HG03378 (cell line): ENCODE measurements at regions not wholly inside any gene's neighbourhood (a gene's known extent, or its start where the extent isn't known, plus 50 kb on each side); places are given as distances from the start of the nearest gene placed in this dataset.
A peak's percentile ranks its signal among the peaks of the same experiment; 100 is the strongest.

Source experiments
- ATAC-seq: cut with Tn5 transposase; IDR thresholded peaks from one replicate; pipeline ENCODE4 v1.9.1; 2021; ENCODE audit warnings: mild to moderate bottlenecking, moderate library complexity; ENCODE audit not compliant: unreplicated experiment

DNA sequence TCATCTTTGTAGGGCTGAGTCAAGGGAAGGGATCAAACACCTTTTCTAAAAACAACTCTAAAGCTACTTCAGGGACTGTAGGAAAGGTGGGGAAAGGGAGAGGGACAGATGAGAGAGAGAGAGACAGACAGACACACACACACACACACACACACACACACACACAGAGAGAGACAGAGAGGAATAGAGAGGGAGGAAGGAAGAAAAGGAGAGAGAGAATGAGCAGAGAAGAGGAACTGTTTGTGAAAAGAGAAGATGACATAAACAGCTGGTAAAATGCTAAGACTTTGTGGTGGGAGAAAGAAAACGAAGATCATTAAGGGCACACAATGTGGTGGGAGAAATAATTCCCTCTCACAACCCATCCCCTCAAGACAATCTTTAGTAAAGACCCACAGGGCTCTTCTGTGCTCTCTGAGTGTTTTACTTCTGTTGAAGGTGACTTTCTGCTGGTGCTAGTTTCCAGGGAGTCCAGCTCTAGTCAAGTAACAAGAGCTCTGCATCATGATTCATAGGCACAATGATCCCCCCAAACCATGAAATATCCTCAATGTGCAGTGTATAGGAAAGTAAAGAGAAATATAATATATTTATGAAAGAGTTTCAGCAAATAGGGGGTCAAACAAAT, 77.2 kb upstream of the STK17B start:
- no peak for ATAC-seq

DNA sequence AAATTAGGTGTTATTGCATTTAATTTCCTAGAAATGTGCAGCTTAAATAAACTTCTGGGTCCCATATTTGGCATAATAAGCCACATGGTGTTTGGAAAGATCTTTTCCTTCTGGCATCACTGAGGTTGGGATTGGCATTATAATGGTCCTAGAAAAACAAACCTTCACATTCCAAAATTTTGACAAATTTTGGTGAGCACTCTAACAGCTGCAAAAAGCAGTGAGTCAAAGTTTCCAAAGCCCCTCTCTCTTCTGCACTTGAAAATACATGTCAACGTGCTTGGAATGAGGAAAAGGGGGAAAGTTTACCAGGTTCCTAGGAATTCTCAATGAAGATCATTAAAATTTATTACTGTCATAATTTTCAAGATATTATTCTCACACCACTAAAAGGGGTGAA, 77.8 kb upstream of the STK17B start:
- ATAC-seq, result no peak

DNA sequence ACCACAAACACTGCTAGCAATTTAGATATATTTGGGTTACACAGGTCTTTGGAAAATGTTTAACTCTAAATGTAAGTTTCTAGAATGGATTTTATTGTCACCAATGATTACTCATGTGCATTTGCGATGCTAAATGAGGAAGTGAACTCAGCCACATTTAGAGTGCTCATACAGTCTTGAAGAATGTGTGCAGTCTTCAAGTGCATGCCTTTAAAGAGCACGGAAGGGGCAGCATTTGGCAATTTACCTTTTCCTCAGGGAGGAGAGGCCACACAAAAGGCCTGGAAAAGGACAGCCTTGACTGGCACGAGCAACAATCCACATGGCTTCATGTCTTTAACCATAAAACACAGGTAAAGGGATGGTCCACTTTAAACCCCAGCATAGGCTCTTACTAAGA, 78.5 kb upstream of the STK17B start:
- peak; percentile 85 for ATAC-seq

DNA sequence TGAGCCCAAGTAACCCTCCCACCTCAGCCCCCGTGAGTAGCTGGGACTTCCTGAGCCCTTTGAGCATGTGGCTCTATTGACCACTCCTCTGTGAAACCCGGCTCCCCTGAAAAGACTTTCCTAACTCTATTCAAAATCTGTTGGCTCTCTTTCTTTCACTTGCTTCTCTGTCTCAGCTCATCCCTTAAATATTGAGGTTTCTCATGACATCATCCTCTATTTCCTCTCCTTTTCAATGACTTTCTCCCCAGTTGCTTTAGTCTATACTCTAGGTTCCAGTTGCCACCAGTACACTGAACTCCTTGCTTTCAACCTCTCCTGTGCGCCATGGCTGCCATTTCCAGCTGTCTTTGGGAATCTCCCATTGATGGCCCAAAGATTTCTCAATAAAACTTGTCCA, 79.8 kb upstream of the STK17B start:
- no peak for ATAC-seq

DNA sequence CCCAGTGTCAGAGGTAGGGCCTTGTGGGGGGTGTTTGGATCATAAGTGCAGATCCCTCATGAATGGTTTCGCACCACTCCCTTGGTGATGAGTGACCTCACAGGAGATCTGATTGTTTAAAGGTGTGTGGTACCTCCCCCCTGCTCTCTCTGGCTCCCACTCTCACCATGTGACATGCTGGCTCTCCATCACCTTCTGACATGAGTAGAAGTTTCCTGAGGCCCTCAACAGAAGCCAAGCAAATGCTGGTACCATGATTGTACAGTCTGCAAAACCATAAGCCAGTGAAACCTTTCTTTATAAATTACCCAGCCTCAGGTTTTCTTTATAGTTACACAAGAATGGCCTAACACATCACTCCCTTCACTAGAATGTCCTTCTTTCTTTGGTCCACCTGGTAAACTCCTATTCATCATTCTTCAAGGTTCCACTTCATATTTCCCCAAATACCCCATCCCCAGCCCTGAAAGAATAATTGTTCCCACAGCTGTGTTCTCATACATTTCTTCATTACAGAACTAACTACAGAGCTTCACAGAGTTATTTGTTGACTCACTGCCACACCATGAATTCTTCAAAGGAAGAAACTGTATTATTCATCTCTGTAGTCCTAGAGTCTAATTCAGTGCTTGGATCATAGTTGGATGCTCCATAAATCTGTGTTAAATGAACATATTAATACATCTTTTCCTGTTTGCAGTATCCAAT, 81.2 kb upstream of the STK17B start:
- no peak for ATAC-seq

DNA sequence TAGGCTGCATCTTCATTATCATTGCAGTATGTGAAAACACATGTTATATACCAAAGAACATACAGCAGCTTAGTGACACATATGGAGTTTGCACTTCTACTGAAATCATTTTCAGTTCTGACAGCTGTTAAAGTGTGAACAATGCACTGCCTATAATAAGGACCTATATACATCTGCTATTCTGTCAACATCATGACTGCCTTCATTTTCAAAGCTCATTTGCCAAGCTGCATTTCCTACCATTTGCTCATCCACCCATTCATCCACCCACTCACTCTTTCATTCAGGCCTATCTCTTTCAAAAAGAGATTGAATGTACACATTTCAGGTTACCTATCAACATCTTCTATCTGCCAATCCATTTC, 81.7 kb upstream of the STK17B start:
- no peak for ATAC-seq

DNA sequence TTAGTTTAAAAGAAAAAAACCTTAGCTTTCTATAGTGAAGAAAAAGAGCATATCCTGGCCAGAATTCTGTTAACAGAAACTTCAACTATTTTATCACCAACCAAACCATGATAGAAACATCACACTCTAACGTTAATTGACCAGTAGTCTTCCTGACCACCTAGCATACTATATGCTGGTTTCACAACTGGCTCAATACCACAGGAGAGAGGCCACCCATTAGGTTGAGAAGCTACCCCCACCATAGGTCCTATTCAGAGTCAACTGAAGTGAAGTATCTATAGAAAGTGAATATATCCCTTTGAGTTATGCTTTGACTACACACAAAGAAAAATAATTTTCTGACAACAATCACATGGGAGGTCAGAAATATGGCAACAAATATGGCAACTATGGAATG, 85.2 kb upstream of the STK17B start:
- no peak for ATAC-seq

DNA sequence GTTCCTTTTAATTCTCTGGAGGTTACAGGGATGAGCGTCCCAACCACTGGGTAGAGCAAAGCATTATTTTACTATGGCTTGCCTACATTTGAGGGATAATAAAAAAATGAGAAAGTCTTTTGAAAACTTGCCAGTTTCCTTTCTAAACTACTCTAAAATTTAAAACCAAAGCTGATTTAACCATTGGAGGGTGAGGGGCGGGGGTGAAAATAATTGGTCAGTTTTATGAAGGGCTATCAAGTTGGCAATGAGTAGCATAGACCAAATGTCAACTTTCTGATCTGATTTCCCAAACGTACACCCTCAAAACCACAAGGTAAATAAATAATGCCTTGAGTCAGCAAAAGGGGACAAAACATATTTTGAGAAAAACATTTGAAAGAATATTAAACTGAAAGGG, 85.7 kb upstream of the STK17B start:
- ATAC-seq, result no peak

DNA sequence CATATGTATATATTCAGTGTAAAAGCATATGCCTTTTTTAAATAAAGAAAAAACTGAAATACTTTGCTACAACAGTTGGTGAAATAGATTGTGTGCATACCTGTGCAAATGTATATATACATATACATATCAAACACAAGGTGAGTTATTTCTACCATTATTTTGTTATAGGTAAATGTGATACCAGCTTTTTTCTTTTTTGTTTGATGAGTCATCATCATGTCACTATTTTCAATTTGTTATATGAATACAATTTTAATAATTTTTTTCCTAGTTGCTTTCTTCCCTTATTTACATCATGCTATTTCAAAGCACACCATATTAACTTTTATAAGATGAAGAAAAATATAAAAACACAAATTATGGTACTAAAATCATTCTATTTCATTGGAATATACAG, 87.0 kb upstream of the STK17B start:
- ATAC-seq, result no peak

DNA sequence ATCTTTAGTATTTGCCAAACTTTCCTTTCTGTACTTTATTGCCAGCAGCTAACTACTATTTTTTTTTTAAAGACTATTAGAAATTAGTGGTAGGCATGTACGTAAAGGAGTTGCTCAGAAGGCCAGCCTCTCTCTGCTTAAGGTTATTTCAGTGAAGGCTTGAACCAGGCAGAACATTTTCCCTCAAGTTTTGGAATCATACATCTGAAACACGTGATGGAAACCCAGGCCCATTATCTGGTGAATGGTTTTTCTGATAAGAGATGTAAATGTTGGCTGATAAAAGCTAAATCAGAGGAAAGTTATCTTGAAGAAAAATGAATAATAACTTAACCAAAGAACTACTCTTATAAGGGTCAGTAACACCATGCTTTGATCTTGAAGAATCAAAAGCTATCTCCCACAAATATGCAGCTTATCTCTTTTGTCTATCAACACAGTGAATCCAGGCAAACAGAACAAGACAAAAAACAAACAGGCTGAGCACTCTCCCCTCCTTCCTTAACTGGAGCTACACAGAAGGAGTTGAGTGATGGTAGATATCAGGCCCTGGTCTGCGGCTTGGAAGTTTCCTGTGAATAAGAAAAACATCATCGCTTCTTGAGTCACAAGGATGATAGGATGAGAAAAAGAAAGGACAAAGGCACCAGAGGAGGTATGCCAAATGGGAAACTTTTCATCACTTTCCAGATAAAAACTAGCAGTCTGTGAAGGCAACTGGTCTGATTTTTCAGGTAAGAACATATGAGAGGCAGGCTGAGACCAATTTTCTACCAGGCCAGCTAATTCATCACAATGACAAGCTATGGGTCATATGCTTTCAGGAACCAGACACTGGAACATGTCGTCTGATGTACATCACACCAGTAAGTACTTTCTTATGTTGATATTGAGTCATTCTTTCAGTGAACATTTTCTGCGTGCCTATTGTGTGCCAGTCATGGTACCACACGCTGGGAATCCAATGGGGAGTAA, 88.4 kb upstream of the STK17B start:
- ATAC-seq, result no peak

DNA sequence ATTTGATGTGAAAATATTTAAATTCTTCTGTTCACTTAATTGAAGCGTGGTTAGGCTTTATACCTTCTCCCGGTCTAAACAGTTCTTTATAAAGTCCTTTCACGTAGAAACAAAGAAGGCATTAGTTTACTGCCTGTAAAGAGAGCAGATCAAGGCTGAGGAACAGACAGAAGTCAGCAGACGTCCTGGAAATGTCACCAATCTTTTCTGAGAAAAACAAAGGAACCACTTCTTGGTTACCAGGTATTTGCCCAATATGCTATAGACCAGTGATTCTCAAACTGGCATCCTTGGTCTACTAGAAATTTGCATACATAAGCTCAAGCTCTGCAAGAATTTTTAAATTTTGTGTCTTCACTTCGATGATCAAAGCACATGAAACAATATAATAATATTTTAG, 89.2 kb upstream of the STK17B start:
- no peak for ATAC-seq

DNA sequence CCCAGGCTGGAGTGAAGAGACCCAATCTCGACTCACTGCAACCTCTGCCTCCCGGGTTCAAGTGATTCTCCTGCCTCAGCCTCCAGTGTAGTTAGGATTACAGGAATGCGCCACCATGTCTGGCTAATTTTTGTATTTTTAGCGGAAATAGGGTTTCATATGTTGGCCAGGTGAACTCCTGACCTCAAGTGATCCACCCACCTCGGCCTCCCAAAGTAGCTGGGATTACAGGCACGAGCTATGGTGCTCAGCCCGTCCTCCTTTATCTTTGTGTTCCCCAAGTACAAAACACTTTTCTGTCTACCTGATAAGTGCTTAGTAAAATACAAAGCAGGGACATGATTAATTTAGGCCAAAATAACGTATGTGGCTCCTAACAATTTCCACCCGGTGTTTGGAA, 91.2 kb upstream of the STK17B start:
- ATAC-seq, result no peak

DNA sequence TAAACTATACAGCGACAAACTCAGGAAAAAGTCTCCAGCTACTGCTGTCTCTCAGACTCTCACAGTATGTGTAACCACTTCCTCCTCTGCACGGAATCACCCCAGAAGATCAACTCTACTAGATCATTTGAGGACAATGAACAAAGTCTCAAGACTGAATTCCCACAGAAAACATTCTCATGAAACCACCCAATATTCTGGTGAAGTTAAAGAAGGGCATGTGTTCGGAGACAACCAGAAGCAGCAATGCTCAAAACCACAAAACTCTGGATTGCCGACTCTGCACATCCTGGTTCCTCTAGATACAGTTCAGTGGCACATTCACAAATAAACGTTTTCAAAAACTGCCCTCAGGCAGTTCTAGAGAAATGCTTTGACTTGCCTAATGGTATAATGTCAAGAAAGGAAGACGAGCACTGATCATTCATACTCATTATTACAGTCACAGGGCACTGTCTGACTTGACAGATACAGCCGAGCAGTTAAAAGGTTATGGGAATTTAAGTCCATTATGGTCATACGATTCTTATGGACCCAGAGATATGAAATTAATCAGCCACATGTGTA, 91.9 kb upstream of the STK17B start:
- ATAC-seq, result peak; percentile 95

DNA sequence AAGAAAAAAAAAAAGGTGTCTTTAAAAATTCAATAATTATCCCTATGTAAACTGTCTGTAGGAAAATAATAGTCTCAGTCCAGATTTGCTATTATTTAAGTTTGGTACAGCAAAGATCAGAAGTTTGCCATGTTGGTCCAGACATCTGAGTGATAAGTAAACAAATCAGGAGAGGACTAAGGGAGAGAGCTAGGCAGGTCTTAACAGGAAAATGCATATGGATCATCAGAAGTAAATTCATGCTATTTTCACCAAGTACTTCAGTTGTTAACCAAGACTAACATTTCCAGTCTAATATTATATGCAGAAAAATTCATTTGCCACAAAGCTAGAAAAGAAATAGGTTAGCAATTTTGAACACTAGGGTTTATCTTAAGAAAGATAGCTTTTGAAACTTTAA, 95.0 kb upstream of the STK17B start:
- ATAC-seq, result no peak

DNA sequence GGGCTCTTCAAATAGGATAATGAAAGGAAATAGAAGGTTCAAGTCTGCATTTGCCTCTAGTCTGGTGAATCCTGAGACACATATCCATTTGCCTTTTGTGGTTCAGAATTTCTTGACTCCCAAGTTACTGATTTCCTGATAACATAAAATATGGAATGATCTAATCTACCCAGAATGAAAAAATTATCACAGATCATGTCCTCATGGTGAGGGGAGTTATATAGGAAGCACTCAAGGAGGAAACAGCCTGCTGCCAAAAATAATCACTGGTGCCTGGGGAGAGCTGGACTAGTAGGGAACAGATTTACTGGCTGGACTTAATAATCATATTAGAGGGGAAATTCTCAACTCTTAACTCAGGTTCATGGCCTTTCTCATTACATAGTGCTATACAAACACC, 95.5 kb upstream of the STK17B start:
- no peak for ATAC-seq

DNA sequence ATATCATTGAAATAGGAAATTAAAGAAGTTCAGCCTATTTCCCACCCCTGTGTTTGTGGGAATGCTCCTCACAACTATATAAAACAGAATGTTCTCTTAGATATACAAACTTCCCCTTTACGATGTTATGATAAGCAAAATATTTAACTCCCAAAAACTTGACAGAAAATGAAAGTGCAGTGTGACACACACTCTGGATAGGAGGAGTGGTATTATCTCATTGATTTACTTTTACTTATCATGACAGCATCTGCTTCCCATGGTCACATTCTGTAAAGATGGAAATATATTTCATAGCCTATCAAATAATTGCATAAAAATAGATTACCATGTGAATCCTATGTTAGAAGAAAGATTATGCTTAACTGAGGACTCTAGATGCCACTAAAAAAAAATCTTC, 96.6 kb upstream of the STK17B start:
- ATAC-seq, result no peak

DNA sequence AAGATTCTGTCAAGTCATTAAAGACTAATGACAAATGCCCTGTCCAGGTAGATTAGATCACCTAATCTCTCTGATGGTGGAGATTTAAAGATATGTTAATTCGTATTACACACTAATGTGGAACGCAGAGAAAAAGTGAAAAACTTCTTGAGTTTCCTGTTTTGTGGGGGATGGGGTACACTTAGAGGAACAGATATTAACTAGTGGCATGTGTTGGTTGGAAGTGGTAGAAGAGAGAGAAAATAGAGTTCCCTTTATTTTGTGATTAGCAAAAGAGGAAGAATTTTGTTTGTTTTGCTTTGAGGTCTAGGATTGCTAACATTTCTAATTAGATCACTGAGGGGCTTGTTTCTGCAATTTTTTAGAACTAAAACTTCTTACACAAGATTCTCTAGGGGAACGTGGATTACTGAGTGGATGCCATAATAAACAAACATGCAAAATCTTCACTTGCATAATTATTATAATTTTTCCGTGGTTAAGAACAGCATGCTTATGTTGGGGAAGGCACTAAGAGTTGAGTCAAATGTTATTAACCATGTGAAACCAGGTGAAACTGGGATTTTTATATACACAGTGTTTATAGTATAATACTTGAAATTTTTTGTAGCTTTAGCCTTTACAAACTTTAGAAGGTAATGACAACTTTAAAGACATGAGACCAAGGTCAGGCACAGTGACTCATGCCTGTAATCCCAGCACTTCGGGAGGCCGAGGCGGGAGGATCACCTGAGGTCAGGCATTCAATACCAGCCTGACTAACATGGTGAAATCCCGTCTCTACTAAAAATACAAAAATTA, 97.4 kb upstream of the STK17B start:
- ATAC-seq, result no peak

DNA sequence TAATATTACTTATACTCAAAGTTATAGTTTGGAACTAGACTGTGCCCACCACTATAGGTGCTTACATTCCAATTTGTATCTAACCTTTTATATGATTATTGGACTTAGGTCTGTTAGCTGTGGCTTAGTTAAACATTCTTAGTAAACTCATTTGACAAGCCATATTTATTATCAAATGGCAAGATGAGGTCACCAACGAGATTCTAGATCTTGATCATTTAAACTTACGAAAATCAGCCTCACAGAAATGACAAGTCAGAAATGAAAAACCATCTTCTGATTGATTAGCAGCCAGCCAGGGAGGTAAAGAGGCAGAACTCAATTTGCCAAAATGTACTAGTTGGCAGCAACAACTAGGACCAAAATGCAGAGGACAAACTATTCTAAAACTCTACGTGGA, 100.4 kb upstream of the STK17B start:
- ATAC-seq, result no peak

DNA sequence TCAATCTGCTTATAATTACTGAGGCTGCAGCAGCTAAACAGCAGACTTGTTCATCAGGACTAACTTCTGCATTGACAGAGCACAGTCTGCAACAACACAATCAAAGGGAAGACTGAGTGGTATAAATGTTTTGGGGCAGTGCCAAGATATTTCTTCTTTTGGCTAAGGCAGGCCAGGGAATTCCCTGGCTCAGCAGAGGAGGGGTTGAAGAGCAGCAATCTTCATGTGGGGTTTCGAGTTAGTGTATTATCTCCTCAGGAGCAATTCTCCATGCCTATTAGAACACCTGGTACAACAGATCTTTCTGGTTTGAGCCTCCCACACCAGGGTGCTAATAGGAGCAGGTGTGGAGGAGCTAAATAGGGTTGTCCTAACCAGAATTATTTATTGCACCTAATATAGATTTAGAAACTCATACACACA, 103.0 kb upstream of the STK17B start:
- peak; percentile 53 for ATAC-seq

DNA sequence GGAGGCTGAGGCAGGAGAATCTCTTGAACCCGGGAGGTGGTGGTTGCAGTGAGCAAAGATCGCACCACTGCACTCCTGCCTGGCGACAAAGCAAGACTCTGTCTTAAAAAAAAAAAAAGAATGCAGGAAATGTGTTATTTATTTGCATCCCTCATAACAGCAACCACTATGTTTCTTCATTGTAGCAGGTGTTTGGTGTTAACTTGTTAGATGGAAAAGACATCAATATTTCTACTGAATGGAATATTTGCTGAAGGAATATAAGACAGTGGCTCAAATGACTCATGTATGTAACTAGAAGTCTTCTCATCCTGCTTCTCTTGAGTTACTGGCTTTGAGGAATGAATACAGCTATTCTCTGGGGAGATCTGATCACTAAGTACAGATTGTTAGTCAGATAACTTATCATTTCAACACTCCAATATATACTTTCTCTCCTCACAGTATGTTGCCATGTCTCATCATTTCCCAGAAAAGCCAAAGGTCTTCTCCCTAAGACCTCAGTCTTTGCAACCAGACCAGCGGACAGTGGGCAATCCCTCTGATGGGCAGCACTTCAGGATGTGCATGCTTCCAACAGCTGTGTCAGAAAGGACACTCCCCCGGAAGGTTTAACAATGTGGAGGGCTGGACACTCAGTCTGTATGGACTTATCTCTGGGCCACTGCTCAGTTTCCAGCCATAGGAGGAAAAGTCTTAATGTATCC, 104.4 kb upstream of the STK17B start:
- peak; percentile 43 for ATAC-seq
